ENCODE measurements at regions not wholly inside any gene's neighbourhood (a gene's known extent, or its start where the extent isn't known, plus 50 kb on each side); places are given as distances from the start of the nearest gene placed in this dataset.
A peak's percentile ranks its signal among the peaks of the same experiment; 100 is the strongest.

DNA sequence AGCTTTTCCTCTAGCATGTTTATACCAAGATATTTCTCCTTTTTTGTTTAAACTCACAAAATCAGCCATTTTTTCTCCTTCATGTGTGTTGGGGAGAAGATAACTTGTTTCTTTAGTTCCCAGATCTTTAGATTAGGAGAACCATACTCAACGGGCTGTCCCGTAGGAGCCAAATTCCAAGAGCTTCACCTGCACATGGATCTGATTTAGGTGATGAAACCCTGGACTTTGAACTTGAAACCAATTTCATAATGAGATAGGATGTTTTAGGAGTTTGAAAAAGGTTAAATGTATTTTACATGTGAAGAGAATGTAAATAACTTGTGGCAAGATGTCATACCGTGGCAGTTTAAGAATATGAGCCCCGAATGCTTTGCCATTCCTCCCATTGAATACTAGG lies 280.0 kb upstream of the PCDH18 start:
- Mint-ChIP-seq H3K9me3 (no peaks in the 10 kb centered on the region; the same call in 2 of the 3 replicates), H3K27me3 (ENCODE audit: insufficient read depth, low read depth, poor library complexity) (no peaks in the 10 kb centered on the region), H3K4me3 (no peak overlapping the region)

More for the DNA sequence above, 280.0 kb upstream of the PCDH18 start:
- no peak overlapping the region for H3K27ac ChIP-seq (ENCODE audit: low read depth)
- ATAC-seq: no peak
- Mint-ChIP-seq H3K4me1 (no peaks in the 10 kb centered on the region), H3K36me3 (ENCODE audit: low read depth) (no peaks in the 10 kb centered on the region), H3K27ac (no peak overlapping the region)
- H3K4me2 ChIP-seq: no peak overlapping the region
- no peaks in the 10 kb centered on the region for H3K4me1 ChIP-seq (ENCODE audit: insufficient read depth)
- no peak overlapping the region for H3K4me3 ChIP-seq
- H3K9me2 ChIP-seq (ENCODE audit: insufficient read depth): no peaks in the 10 kb centered on the region
- TF ChIP-seq POLR2AphosphoS5 (IDR thresholded peaks at IDR 0.05; ENCODE audit: low read depth) (no peak), ETS1 (IDR thresholded peaks at IDR 0.05) (no peak), CREB1 (CRISPR knock-in tag; IDR thresholded peaks at IDR 0.05; ENCODE audit: low read depth) (no peak), NANOG (IDR thresholded peaks at IDR 0.05; ENCODE audit: borderline replicate concordance) (no peak), REST (IDR thresholded peaks at IDR 0.05; ENCODE audit: unreplicated experiment) (no peak), ZNF331 (CRISPR knock-in tag; IDR thresholded peaks at IDR 0.05; ENCODE audit: low read depth) (no peak), EZH2phosphoT487 (IDR thresholded peaks at IDR 0.05; ENCODE audit: unreplicated experiment) (no peak), JUNB (IDR thresholded peaks at IDR 0.05; ENCODE audit: unreplicated experiment) (no peak), ZNF462 (CRISPR knock-in tag; IDR thresholded peaks at IDR 0.05) (no peak), EZH2 (IDR thresholded peaks at IDR 0.05; ENCODE audit: low read depth, unreplicated experiment) (no peak)
- H3K36me3 ChIP-seq (ENCODE audit: insufficient read depth): no peaks in the 10 kb centered on the region
- H4K20me1 ChIP-seq (replicated peaks; ENCODE audit: insufficient read depth): no peaks in the 10 kb centered on the region
- no peaks in the 10 kb centered on the region for H3K79me2 ChIP-seq (replicated peaks; ENCODE audit: insufficient read depth)
- peak overlapping the region; percentile 38; the same call in 1 of the 2 replicates for H2AFZ ChIP-seq
- no peak for DNase-seq (ENCODE audit: low spot score)
- no peaks in the 10 kb centered on the region for H3F3A ChIP-seq (replicated peaks; ENCODE audit: low read depth)
- H3K27me3 ChIP-seq (ENCODE audit: insufficient read depth): no peaks in the 10 kb centered on the region
